ENCODE measurements at regions not wholly inside any gene's neighbourhood (a gene's known extent, or its start where the extent isn't known, plus 50 kb on each side); places are given as distances from the start of the nearest gene placed in this dataset.
"Not testable (repeated sequence)": the region's sequence is repeated elsewhere in the genome, so short reads cannot be mapped to it uniquely, and the experiment has no call there.

GRCh38 chr5:58300346-58300895 lies 159.5 kb downstream of the PLK2 start:
- no peak for DNase-seq (ENCODE audit: low read depth, low spot score)

DNA sequence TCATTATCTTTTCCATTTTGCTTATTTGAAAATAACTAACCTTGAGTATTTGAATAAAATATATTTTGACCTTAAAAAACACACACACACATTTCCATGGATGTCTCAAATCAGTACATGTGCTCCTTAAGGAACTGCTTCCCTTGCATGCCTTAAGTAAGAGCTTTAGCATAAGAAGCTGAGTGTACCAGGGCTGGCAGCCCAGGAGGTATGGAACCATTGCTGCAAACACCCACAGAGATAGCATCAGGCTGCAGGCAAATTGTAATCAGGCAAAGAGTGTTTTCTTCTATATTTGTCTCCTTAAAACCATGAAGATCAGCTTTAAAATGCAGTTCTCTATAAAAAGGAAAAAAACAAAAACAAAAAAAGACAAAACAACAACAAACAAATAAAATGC lies 160.6 kb downstream of the PLK2 start:
- no peak for DNase-seq (ENCODE audit: low read depth, low spot score)

GRCh38 chr5:58294598-58295305 lies 165.1 kb downstream of the PLK2 start:
- no peak for DNase-seq (ENCODE audit: low read depth, low spot score)

DNA sequence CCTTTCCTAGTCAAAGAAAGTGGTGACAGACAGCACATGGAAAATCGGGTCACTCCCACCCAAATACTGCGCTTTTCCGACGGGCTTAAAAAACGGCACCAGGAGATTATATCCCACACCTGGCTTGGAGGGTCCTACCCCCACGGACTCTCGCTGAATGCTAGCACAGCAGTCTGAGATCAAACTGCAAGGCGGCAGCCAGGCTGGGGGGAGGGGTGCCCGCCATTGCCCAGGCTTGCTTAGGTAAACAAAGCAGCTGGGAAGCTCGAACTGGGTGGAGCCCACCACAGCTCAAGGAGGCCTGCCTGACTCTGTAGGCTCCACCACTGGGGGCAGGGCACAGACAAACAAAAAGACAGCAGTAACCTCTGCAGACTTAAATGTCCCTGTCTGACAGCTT lies 171.6 kb downstream of the PLK2 start:
- not testable (repeated sequence) for DNase-seq (ENCODE audit: low read depth, low spot score)

- no peak for DNase-seq (ENCODE audit: low read depth, low spot score)
Measured at GRCh38 chr5:58286741-58287140, 173.1 kb downstream of the PLK2 start.

DNA sequence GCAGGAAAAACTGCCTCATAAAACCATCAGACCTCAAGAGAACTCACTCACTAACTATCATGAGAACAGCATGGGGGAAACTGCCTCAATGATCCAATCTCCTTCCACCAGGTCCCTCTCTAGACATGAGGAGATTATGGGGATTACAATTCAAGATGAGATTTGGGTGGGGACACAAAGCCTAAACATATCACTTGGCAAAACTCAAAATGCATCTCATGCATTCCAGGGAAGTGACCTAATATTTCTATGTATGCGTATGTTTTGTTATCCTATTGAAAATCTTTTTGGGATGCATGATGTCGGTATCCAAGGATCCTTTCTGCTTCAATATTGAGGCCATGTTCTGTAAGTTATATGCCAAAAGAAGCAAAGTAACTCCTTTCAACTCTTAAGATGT lies 174.0 kb downstream of the PLK2 start:
- no peak for DNase-seq (ENCODE audit: low read depth, low spot score)

DNA sequence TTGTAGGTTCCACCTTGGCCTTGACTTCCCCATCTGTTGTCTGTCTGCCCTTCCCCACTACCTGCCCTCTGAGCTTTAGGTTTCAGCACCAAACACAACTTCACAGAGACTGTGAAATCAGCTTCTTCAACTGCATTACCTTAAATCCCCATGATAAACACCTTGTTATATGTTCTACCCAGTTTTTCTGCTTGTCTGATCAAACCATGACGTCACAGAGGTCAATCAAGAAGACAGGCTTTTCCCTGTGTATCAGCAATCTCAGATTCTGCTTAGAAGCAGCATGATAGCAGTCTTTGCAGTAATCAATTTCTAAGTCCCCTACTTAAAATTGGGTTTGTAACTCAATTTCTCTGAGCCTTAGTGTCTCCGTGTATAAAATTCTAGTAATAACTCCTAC lies 175.0 kb downstream of the PLK2 start:
- no peak for DNase-seq (ENCODE audit: low read depth, low spot score)

DNA sequence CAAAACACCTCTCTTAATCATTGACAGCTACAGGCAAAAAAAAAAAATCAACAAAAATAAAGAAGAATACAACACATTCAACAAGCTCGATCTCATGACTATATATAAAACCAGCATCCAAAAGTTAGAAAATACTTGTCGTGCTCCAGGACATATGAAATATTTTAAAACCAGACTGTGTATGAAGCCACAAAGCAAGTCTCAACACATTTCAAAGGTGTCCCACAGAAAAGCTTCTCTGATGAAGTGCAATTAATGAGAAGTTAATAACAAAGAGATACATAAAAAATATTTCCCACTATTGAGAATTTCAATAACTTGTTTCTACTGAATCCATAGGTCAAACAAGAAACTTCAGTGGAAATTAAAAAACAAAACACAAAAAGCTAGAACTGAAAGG lies 178.7 kb downstream of the PLK2 start:
- DNase-seq (ENCODE audit: low read depth, low spot score), result no peak

DNA sequence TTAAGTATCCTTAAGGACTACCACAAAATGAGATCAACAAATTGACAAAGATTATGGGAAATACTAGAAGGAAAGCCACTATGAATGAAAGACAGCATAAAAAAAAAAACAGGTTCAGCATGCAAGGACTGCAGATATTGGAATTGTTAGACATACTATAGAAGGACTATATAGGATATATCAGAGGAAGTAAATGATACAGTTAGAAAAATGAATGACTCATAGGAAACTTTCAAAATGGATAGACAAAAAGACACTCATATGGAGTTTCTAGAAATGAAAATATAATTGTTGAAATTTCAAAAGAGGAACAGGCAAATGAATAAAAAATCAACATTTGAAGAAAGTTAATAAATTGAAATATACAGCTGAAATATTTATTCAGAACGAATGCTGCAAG lies 180.6 kb downstream of the PLK2 start:
- DNase-seq (ENCODE audit: low read depth, low spot score), result no peak

GRCh38 chr5:58276431-58276830 lies 183.5 kb downstream of the PLK2 start:
- no peak for DNase-seq (ENCODE audit: low read depth, low spot score)

- no peak for DNase-seq (ENCODE audit: low read depth, low spot score)
Measured at GRCh38 chr5:58275516-58275915, 184.4 kb downstream of the PLK2 start.

- no peak for DNase-seq (ENCODE audit: low read depth, low spot score)
Measured at GRCh38 chr5:58274191-58274590, 185.7 kb downstream of the PLK2 start.

- DNase-seq (ENCODE audit: low read depth, low spot score), result no peak
Measured at GRCh38 chr5:58273711-58274110, 186.2 kb downstream of the PLK2 start.

- DNase-seq (ENCODE audit: low read depth, low spot score), result no peak
Measured at GRCh38 chr5:58268268-58268667, 191.6 kb downstream of the PLK2 start.

DNA sequence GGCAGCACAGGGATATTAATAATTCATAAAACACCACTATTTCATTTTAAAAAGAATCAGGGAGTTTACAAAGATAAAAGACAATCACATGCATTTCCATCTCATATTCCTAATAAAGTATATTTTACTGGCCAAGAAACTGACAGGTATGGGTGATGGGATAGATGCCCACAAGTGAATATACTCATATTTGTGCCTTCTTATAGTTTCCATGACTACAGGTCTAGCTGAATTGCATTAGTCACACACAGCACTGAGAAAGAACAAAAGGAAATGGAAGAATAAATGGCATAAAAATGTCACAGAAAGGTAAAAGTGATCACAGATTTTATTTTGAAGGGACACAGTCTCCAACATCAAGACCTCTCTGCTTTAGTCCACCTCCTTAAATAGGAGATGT lies 193.5 kb downstream of the PLK2 start:
- no peak for DNase-seq (ENCODE audit: low read depth, low spot score)

DNA sequence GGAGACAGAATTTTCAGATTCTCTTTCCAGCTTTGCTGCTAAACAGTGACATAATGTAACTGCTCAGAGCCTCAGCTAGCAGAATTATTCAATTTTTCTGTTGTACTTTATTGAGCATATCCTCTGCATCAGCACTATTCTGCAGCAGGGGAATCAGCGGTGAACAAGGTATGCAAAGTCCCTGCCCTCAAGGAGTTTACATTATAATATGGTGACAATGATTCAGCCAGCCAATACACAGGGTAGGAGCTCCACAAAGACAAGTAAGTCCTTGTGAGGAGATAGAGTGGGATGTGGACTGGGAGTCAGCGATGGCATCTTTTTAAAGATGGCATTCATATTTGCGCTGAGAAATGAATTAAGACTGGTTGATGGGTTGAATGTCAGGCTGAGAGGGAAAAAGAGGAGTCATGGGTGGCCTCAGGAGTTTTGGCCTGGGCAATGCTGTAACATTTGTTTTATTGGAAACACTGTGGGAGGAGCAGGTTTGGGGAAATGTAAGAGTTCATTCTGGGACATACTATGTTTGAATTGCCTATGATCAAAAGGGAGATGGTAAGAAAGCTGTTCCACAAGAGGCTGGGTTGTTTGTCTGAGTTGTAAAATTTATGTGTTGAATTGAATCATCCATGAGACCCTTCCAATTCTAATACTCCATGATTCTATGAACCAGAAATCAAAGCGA lies 194.5 kb downstream of the PLK2 start:
- DNase-seq (ENCODE audit: low read depth, low spot score), result no peak

DNA sequence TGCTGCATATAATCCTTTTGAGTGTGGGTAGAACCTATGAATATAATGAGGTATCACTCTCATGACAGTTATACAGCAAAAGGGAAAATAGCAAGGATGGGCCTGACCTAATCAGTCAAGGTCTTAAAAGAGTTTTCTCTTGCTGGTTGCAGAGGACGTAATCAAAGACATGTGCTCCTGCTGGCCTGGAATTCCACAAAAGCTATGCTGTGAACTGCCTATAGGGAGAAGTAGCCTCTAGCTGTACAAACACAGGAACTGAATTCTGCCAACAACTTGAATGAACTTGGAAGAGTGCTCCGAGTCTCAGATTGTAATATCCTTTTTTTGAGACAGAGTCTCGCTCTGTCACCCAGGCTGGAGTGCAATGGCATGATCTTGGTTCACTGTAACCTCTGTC lies 195.6 kb downstream of the PLK2 start:
- DNase-seq (ENCODE audit: low read depth, low spot score), result no peak

GRCh38 chr5:58263296-58263695 lies 196.6 kb downstream of the PLK2 start:
- no peak for DNase-seq (ENCODE audit: low read depth, low spot score)

DNA sequence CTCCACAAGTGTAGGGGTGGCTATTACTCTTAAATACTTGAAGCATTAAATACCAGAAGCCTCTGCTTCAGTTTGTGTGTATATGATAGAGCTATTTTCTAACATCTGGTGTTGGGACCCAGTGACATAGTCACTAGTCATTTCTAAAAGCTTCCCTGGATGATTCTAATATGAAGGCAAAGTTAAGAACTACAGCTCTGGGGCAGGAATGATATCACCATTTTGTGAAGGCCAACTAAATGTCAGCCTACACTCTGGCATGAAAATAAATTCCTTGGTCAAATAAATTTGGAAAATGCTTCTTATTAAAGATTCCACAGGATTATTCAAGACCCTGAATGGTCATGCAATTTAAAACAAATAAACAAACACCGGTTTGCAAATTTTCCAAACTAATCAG lies 197.7 kb downstream of the PLK2 start:
- no peak for DNase-seq (ENCODE audit: low read depth, low spot score)

- DNase-seq (ENCODE audit: low read depth, low spot score), result no peak
Measured at GRCh38 chr5:58261605-58262004, 198.3 kb downstream of the PLK2 start.

DNA sequence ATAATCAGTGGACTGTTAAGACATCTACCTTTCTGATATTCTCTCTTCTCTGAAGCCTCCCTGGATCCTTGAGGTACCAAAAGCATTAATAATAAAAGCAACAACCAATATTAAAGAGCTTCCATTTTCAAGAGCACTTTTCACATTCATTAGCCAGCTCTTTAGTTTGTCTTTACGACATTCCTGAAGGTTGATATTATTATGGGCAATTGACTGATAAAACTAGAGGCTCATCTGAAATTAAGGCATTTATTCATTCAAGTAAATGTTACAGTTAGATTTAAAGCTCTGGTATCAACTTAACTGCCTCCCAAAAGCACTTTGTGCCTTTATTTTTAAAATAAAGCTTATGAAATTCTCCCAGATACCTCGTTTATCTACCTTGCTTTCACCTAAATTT lies 199.6 kb downstream of the PLK2 start:
- no peak for DNase-seq (ENCODE audit: low read depth, low spot score)

DNA sequence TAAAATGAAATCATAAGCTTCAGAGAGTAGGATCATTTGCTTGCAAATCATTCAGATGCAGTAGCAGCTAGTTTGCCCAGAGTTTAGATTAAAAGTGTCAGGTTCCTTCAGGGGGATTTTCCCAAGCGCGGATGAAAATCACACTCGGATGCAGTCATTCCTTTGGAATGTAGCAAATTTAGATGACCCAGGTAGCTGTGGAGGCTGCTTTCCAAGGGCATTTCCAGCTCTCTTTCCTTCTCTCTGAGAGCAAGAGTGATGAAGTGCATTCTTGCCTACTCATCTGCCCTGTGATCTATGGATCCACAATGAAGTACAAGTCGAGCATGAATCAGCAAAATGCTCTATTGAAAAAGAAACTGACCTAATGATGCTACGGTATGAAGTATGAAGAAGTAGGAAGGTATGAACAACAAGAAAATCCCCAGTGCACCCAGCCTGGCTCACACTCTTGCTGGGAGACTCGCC lies 200.2 kb downstream of the PLK2 start:
- peak; percentile 52 for DNase-seq (ENCODE audit: low read depth, low spot score)

Data from iPS DF 19.7 (cell line).